Epithelial cell of esophagus (primary cell): ENCODE measurements at regions not wholly inside any gene's neighbourhood (a gene's known extent, or its start where the extent isn't known, plus 50 kb on each side); places are given as distances from the start of the nearest gene placed in this dataset.
A peak's percentile ranks its signal among the peaks of the same experiment; 100 is the strongest.

Experiments
- DNase-seq: peaks from one replicate; pipeline ENCODE4 v3.0.0; 2010; ENCODE audit warnings: low read depth
- H3K4me3 ChIP-seq: 2 replicates; pipeline ENCODE4 v1.5.1; 2011; ENCODE audit warnings: mild to moderate bottlenecking, low read length, control low read depth
- TF ChIP-seq, protein P1 (sequence below): IDR thresholded peaks from 2 replicates; pipeline ENCODE4 v1.5.1; 2011; ENCODE audit warnings: low read depth, mild to moderate bottlenecking, low read length, control low read depth, inconsistent platforms; ENCODE audit not compliant: insufficient read depth; ENCODE audit errors: missing control alignments

DNA sequence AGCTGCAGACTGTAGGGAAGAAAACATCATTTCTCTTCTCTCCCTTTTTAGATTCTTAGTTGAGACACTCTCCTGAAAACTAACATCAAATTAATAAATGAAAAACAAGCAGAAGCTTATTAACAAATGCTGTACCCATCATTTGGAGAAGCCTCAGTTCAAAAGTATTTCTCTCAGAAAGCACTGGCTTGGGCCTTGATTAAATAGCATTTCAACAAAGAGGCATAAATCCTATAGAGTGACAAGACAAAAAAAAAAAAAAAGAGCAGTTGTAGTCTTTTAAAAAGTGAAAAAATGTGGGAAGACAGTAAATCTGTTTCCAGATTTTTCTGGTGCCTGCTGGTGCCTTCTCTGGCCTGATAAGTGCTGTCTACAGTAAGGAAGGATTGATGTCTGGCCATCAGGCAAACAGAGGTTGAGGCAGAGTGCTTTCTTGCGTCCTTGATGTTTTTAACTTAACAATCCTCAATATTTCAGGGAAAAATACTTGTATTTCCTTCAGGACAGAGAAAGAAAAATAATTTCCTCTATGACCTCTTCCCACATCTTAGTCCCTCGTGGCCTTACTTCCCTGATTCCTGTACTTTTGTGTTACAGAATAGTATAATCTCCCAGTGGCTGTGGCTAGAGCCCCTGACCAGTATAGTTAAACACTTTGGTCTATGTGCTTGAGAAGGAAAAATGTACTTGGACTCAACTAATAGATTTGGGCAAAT is 300.5 kb downstream of the HGF start:
- no peak for DNase-seq
- TF ChIP-seq, protein P1, sequence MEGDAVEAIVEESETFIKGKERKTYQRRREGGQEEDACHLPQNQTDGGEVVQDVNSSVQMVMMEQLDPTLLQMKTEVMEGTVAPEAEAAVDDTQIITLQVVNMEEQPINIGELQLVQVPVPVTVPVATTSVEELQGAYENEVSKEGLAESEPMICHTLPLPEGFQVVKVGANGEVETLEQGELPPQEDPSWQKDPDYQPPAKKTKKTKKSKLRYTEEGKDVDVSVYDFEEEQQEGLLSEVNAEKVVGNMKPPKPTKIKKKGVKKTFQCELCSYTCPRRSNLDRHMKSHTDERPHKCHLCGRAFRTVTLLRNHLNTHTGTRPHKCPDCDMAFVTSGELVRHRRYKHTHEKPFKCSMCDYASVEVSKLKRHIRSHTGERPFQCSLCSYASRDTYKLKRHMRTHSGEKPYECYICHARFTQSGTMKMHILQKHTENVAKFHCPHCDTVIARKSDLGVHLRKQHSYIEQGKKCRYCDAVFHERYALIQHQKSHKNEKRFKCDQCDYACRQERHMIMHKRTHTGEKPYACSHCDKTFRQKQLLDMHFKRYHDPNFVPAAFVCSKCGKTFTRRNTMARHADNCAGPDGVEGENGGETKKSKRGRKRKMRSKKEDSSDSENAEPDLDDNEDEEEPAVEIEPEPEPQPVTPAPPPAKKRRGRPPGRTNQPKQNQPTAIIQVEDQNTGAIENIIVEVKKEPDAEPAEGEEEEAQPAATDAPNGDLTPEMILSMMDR: no peak

DNA sequence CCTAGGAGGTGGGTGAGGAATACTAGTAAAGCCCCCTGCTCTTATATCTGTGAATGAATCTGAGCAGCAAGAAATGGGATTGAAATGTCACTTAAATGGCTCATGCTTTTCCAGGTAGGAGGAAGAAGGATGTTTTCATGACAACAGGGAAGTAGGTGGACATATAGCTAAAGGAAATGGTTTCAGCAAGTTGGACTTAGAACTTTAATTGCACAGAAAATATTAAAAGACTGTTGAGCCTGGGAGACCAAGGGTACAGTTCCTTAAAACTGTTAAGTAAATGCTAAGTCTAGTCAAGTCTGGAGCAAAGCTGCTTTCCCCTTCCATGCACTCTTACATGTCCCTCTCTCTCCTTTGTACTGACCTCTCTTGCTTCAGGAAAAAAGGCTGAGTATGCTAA is 301.3 kb downstream of the HGF start:
- TF ChIP-seq, protein P1: no peak
- no peak overlapping the region for H3K4me3 ChIP-seq
- DNase-seq: no peak

More for the DNA sequence above, 300.5 kb downstream of the HGF start:
- no peak overlapping the region for H3K4me3 ChIP-seq

DNA sequence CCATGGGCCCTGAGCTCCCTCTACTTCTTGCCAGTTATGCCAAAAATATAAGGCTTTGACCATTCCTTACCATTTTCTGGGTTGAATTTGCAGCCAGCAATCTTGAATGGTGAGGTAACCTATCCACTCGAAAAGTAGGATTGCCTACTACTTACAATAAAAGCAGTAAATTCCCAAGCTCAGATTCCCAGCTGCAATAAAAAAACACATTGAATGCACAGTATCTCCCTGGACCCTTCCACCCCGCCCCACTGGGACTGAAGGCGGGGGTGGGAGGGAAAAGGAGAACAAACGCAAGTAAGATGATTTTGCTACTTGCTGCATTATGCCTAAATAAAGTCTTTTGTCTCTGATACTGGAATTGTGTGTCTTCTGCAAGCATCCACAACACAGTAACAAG is 301.9 kb downstream of the HGF start:
- no peak for DNase-seq
- TF ChIP-seq, protein P1: no peak
- no peak overlapping the region for H3K4me3 ChIP-seq

DNA sequence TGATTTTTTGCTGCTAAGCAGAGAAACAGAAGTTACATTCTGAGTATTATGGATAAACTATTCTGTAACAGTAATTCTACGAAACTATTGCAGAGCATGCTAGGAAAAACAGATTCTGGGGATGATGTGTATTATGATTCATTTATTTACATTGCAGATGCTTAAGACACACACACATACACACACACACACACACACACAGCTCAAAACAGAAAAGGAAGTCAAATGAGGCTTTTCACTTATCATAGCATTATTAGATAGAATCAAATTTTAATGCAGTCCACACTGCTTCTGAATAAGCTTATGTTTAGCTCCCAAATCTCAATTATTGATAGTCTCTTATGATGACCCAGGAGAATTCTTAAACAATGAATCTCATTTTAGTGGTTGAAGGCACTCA is 307.2 kb downstream of the HGF start:
- H3K4me3 ChIP-seq: no peak overlapping the region
- peak; percentile 75 for DNase-seq
- TF ChIP-seq, protein P1: no peak

DNA sequence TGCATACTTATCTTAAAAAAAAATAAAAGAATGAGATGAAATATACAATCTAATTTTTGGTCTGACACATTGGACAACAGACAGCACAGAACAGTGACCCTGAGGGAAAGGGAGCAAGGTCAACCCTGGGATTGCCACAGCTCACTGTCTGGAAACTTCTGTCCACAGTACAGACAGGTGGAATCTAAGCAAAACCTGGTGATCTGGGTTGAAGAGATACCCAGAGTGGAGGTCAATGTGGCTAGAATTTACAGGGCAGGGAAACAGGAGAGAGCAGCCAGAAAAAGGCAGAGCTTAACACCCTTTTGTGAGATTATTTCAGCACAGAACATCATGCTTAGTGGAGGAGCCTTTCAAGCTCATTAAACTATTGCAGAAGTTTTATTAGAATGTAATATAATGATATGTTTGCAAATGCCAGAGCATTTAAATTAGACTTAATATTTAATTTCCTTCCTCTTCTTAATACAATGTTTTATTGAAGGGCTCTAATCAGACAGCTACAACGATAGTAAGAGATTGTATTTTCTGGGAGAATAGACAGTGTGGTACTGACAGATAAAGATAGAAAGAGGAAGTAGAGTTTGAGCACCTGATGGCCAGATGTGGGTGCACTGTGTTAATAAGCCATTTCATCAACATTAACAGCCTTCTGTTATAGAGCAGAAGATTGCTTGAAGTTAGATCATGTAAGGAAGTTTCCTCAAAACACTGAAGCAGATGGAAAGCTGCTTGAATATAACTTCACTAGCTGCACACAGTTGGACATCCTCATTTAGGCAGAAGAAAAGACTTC is 309.4 kb downstream of the HGF start:
- no peak overlapping the region for H3K4me3 ChIP-seq
- TF ChIP-seq, protein P1: no peak
- no peak for DNase-seq

DNA sequence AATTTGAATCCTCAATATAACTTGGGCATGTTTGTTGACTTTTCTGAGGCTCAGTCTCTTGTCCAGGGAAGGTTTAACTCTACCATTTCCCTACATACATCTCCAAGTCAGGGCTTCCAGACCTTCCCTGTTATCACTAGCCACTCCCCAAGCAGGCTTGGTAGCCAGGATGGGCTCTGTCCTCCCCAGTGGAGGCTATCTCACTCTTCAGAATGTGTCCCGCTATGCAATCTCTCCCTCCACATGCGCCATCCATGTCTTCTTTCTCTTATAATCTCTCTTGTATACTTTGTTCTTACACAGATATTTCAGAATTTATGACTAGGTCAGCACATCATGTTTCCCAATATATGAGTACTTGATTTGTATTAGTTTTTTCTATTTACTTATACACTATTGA is 310.4 kb downstream of the HGF start:
- no peak overlapping the region for H3K4me3 ChIP-seq
- TF ChIP-seq, protein P1: no peak
- no peak for DNase-seq
